HepG2 (cell line): ENCODE measurements at regions not wholly inside any gene's neighbourhood (a gene's known extent, or its start where the extent isn't known, plus 50 kb on each side); places are given as distances from the start of the nearest gene placed in this dataset.

Experiments used
- ATAC-seq: fragments of 200-7000 bp; cut with Tn5 transposase; 3 replicates; pipeline ENCODE4 v1.9.1; 2020; ENCODE audit warnings: mild to moderate bottlenecking, moderate library complexity
- BruUV-seq: library from RNA; stranded (reverse); fragments of 400-500 nt; replicated peaks from 2 replicates; lab custom pipeline; 2021; lab: Mats Ljungman, UMichigan
- CTCF ChIA-PET: fragments of 300-600 bp; formaldehyde crosslinking; extraction: SDS; loops from one replicate; lab custom pipeline; 2021; ENCODE audit warnings: low total read pairs, inconsistent platforms, low intra/inter-chr PET ratio; lab: Yijun Ruan, JAX
- POLR2A ChIA-PET: fragments of 350-600 bp; sonication (Branson Sonifier 250); formaldehyde crosslinking; loops from one replicate; lab custom pipeline; 2020; ENCODE audit warnings: antibody characterized with exemption, inconsistent platforms; lab: Yijun Ruan, JAX
- DNase-seq: peaks from one replicate; pipeline ENCODE4 v3.0.0-alpha.2; 2015; ENCODE audit warnings: low spot score
- FAIRE-seq: peaks from 3 replicates; lab custom pipeline; 2011; peaks lifted over from hg19 to GRCh38; lab: Jason Lieb, UNC
- H2AFZ ChIP-seq: one replicate; pipeline ENCODE4 v1.6.1; 2011; ENCODE audit warnings: low read length, inconsistent platforms
- H3K27ac ChIP-seq: fragments of 300-600 bp; 3 replicates; pipeline ENCODE4 v1.8.0; 2011; ENCODE audit warnings: mixed run types, mild to moderate bottlenecking, mixed read lengths, low read length, inconsistent platforms; ENCODE audit not compliant: insufficient read depth; ENCODE audit errors: extremely low read length
- H3K27me3 ChIP-seq, 2 experiments: fragments of 200-600 bp in 1 of 2; 2 replicates in 1 of 2; 3 replicates in 1 of 2; pipeline versions ENCODE4 v1.6.0 to v1.8.0; 2011; ENCODE audit warnings: low read length in 2 of 2, mild to moderate bottlenecking in 2 of 2, moderate library complexity in 2 of 2, inconsistent platforms in 1 of 2; ENCODE audit not compliant: insufficient read depth in 2 of 2, control insufficient read depth in 1 of 2
- H3K36me3 ChIP-seq, 2 experiments: fragments of 200-600 bp in 1 of 2; replicated peaks in 1 of 2; 2 replicates in 1 of 2; 3 replicates in 1 of 2; pipeline versions ENCODE4 v1.5.1 to v1.8.0; 2011; ENCODE audit warnings: low read length in 2 of 2, inconsistent platforms in 1 of 2; ENCODE audit not compliant: insufficient read depth in 2 of 2, control insufficient read depth in 1 of 2
- H3K4me1 ChIP-seq: 2 replicates; pipeline ENCODE4 v1.5.1; 2012; ENCODE audit warnings: low read length, inconsistent platforms; ENCODE audit not compliant: insufficient read depth
- H3K4me2 ChIP-seq: 2 replicates; pipeline ENCODE4 v1.6.0; 2011; ENCODE audit warnings: low read depth, low read length, inconsistent platforms
- H3K4me3 ChIP-seq, 3 experiments: fragments of 200-600 bp in 1 of 3; sonication (generic), shearing (Covaris generic) in 1 of 3; replicated peaks in 1 of 3; 2 replicates each; pipeline ENCODE4 v1.5.1; 2011 to 2016; ENCODE audit warnings: low read length in 3 of 3, inconsistent platforms in 2 of 3, low read depth in 2 of 3, mild to moderate bottlenecking in 2 of 3, control low read depth in 1 of 3, mixed read lengths in 1 of 3; ENCODE audit not compliant: insufficient read depth in 1 of 3
- H3K79me2 ChIP-seq: one replicate; pipeline ENCODE4 v1.6.1; 2011; ENCODE audit warnings: low read length, inconsistent platforms; ENCODE audit not compliant: insufficient read depth
- H3K9ac ChIP-seq: 2 replicates; pipeline ENCODE4 v1.6.0; 2011; ENCODE audit warnings: mild to moderate bottlenecking, low read depth, low read length, inconsistent platforms; ENCODE audit not compliant: insufficient read depth
- H3K9me3 ChIP-seq: 2 replicates; pipeline ENCODE4 v1.5.1; 2012; ENCODE audit warnings: mild to moderate bottlenecking, low read length
- H4K20me1 ChIP-seq: 2 replicates; pipeline ENCODE4 v1.6.0; 2011; ENCODE audit warnings: inconsistent platforms, mild to moderate bottlenecking, low read length, moderate library complexity; ENCODE audit not compliant: insufficient read depth
- ELF1 ChIP-seq: sonication (generic); formaldehyde crosslinking; IDR thresholded peaks from 2 replicates; pipeline ENCODE4 v1.4.0; 2020; ENCODE audit warnings: missing genetic modification reagents
- HMG20B ChIP-seq: conservative IDR thresholded peaks from 2 replicates; pipeline ENCODE4 v1.6.1; 2016; ENCODE audit warnings: missing genetic modification reagents, missing compliant biosample characterization
- MAFG ChIP-seq: sonication (generic); formaldehyde crosslinking; IDR thresholded peaks from 2 replicates; pipeline ENCODE4 v1.5.1; 2020; ENCODE audit warnings: mild to moderate bottlenecking, missing genetic modification reagents
- SIN3A ChIP-seq: IDR thresholded peaks from 2 replicates; pipeline ENCODE4 v1.6.1; 2011; ENCODE audit warnings: low read depth, mild to moderate bottlenecking, control low read depth, low read length, borderline replicate concordance
- SMC3 ChIP-seq: IDR thresholded peaks from 2 replicates; pipeline ENCODE4 v1.6.1; 2011; ENCODE audit warnings: low read length, improper control_type of control experiment
- ZFP36L2 ChIP-seq: sonication (generic); formaldehyde crosslinking; IDR thresholded peaks from 2 replicates; pipeline ENCODE4 v1.4.0; 2020; ENCODE audit warnings: missing genetic modification reagents
- ZNF572 ChIP-seq: sonication (generic); formaldehyde crosslinking; IDR thresholded peaks from 2 replicates; pipeline ENCODE4 v1.5.1; 2020; ENCODE audit warnings: mild to moderate bottlenecking, missing genetic modification reagents
- ZNF629 ChIP-seq: sonication (generic); formaldehyde crosslinking; conservative IDR thresholded peaks from 2 replicates; pipeline ENCODE4 v1.5.0; 2020; ENCODE audit warnings: missing genetic modification reagents
- ZNF713 ChIP-seq: sonication (generic); formaldehyde crosslinking; IDR thresholded peaks from 2 replicates; pipeline ENCODE4 v1.4.0; 2020; ENCODE audit warnings: mild to moderate bottlenecking, missing genetic modification reagents
- ZNF724P ChIP-seq: sonication (generic); formaldehyde crosslinking; IDR thresholded peaks from 2 replicates; pipeline ENCODE4 v1.8.0; 2022; ENCODE audit warnings: missing genetic modification reagents, borderline replicate concordance
- ZNF768 ChIP-seq: sonication (generic); formaldehyde crosslinking; IDR thresholded peaks from 2 replicates; pipeline ENCODE4 v1.4.0; 2020; ENCODE audit warnings: missing genetic modification reagents
- WGBS: methylation state at CpG from one replicate; pipeline ENCODE4 v1.1.6; 2017; ENCODE audit warnings: low lambda C conversion rate; 5-methylcytosine and 5-hydroxymethylcytosine counted together
- in situ Hi-C: cut with HindIII; loops from 2 replicates; pipeline ENCODE4 v1.10.0; 2017; ENCODE audit warnings: low pct_unique_long_range_greater_than_20kb; ENCODE audit not compliant: extremely low pct_ligation_motif_present
- intact Hi-C: fragments of 100-400 bp; cut with micrococcal nuclease; formaldehyde crosslinking; loops from one replicate; pipeline ENCODE4 v1.10.0; 2022; ENCODE audit not compliant: unreplicated experiment
- TF ChIP-seq, protein P1 (sequence below): sonication (generic); formaldehyde crosslinking; conservative IDR thresholded peaks from 2 replicates; pipeline ENCODE4 v1.4.0; 2020; ENCODE audit warnings: missing genetic modification reagents
- TF ChIP-seq, protein P2 (sequence below): sonication (generic); formaldehyde crosslinking; conservative IDR thresholded peaks from 2 replicates; pipeline ENCODE4 v1.4.0; 2020; ENCODE audit warnings: missing genetic modification reagents
- TF ChIP-seq, protein P3 (sequence below): sonication (generic); formaldehyde crosslinking; IDR thresholded peaks from 2 replicates; pipeline ENCODE4 v1.5.0; 2020; ENCODE audit warnings: missing genetic modification reagents, mild to moderate bottlenecking, borderline replicate concordance

GRCh38 chr7:1288390-1288995 lies 55.8 kb downstream of the UNCX start:
- no peaks in the 10 kb centered on the region for H3K36me3 ChIP-seq
- H4K20me1 ChIP-seq = no peaks in the 10 kb centered on the region
- ChIA-PET CTCF (no interaction called here), POLR2A (no interaction called here)
- H3K4me2 ChIP-seq = no peak overlapping the region
- no peaks in the 10 kb centered on the region for H3K9me3 ChIP-seq
- 23% methylated on average over 16 of the region's 26 CpGs for WGBS
- no peak overlapping the region for H3K9ac ChIP-seq
- ATAC-seq = no peak
- no TSS peak for BruUV-seq
- H3K79me2 ChIP-seq = no peaks in the 10 kb centered on the region
- H3K4me3 ChIP-seq = no peak overlapping the region
- H2AFZ ChIP-seq = no peak overlapping the region
- no peak for FAIRE-seq
- no peak for DNase-seq
- intact Hi-C loops (no loop called here), in situ Hi-C loops (no loop called here)
- peaks cover 25 to 94% of the 10 kb centered on the region in 2 experiments for H3K27me3 ChIP-seq
- H3K4me1 ChIP-seq = no peaks in the 10 kb centered on the region
- H3K27ac ChIP-seq = no peak overlapping the region
- TF ChIP-seq HMG20B (no peak), ZNF768 (CRISPR knock-in tag) (peak; percentile 76), SMC3 (no peak), ZNF572 (CRISPR knock-in tag) (no peak), ZNF629 (CRISPR knock-in tag) (0 out of 2 replicates have a peak, but pooled peaks have one; percentile 30), MAFG (no peak)
- TF ChIP-seq, protein P1, sequence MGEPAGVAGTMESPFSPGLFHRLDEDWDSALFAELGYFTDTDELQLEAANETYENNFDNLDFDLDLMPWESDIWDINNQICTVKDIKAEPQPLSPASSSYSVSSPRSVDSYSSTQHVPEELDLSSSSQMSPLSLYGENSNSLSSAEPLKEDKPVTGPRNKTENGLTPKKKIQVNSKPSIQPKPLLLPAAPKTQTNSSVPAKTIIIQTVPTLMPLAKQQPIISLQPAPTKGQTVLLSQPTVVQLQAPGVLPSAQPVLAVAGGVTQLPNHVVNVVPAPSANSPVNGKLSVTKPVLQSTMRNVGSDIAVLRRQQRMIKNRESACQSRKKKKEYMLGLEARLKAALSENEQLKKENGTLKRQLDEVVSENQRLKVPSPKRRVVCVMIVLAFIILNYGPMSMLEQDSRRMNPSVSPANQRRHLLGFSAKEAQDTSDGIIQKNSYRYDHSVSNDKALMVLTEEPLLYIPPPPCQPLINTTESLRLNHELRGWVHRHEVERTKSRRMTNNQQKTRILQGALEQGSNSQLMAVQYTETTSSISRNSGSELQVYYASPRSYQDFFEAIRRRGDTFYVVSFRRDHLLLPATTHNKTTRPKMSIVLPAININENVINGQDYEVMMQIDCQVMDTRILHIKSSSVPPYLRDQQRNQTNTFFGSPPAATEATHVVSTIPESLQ = no peak
- TF ChIP-seq, all 625 proteins: peak for 2

DNA sequence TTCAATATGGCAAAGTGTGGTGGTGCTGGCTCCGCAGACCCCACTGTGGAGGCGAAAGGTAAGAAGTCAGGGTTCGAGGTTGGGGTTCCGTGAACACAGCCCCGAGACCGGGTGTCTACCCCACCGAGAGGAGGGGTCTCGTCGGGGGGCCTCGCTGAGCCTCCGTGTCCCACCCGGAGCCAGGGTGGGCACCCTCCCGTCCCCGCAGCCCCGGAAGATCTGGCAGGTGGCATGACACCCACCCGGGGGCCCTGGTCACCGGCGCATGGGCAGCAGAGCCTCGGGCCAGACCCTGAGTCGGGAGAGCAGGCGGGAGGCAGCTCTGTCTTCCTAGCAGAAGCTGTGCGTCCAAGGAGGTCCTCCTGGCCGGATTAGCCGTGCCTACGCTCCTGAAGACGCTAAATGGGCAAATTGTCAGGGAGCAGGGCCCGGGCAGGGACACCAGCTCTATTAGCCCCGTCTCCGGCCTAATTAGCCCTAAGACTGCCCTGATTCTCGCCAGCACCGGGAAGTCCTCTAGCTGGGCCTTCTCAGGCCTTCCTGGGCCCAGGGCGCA lies 56.4 kb downstream of the UNCX start:
- Histone ChIP-seq H3K9me3 (no peaks in the 10 kb centered on the region), H3K27ac (no peak overlapping the region), H3K36me3 (no peaks in the 10 kb centered on the region), H4K20me1 (no peaks in the 10 kb centered on the region), H3K79me2 (no peaks in the 10 kb centered on the region), H3K27me3 (peaks cover 27 to 97% of the 10 kb centered on the region in 2 experiments), H3K4me2 (no peak overlapping the region), H3K9ac (no peak overlapping the region), H2AFZ (no peak overlapping the region), H3K4me3 (no peak overlapping the region), H3K4me1 (no peaks in the 10 kb centered on the region)
- no peak for DNase-seq
- FAIRE-seq = no peak
- ATAC-seq = no peak
- CTCF ChIA-PET = no interaction called here
- intact Hi-C loops = no loop called here
- in situ Hi-C loops = no loop called here
- BruUV-seq = no TSS peak
- POLR2A ChIA-PET = no interaction called here
- 42% methylated on average over 9 of the region's 32 CpGs for WGBS
- TF ChIP-seq ELF1 = no peak
- no peak for TF ChIP-seq ZNF724P (CRISPR knock-in tag)
- TF ChIP-seq, protein P2, sequence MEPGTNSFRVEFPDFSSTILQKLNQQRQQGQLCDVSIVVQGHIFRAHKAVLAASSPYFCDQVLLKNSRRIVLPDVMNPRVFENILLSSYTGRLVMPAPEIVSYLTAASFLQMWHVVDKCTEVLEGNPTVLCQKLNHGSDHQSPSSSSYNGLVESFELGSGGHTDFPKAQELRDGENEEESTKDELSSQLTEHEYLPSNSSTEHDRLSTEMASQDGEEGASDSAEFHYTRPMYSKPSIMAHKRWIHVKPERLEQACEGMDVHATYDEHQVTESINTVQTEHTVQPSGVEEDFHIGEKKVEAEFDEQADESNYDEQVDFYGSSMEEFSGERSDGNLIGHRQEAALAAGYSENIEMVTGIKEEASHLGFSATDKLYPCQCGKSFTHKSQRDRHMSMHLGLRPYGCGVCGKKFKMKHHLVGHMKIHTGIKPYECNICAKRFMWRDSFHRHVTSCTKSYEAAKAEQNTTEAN = no peak
- TF ChIP-seq SIN3A = no peak
- TF ChIP-seq, protein P3, sequence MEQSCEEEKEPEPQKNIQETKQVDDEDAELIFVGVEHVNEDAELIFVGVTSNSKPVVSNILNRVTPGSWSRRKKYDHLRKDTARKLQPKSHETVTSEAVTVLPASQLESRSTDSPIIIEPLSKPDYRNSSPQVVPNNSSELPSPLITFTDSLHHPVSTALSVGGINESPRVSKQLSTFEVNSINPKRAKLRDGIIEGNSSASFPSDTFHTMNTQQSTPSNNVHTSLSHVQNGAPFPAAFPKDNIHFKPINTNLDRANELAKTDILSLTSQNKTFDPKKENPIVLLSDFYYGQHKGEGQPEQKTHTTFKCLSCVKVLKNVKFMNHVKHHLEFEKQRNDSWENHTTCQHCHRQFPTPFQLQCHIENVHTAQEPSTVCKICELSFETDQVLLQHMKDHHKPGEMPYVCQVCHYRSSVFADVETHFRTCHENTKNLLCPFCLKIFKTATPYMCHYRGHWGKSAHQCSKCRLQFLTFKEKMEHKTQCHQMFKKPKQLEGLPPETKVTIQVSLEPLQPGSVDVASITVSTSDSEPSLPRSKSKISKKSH (CRISPR knock-in tag) = no peak
- TF ChIP-seq ZNF713 (CRISPR knock-in tag) = no peak
- no peak for TF ChIP-seq ZFP36L2 (CRISPR knock-in tag)
